HCT116 (cell line): ENCODE measurements at regions not wholly inside any gene's neighbourhood (a gene's known extent, or its start where the extent isn't known, plus 50 kb on each side); places are given as distances from the start of the nearest gene placed in this dataset.
"Not testable (repeated sequence)": the region's sequence is repeated elsewhere in the genome, so short reads cannot be mapped to it uniquely, and the experiment has no call there.

Experiments
- ATAC-seq: fragments of 200-7000 bp; cut with Tn5 transposase; 2 replicates; pipeline ENCODE4 v1.9.1; 2020; ENCODE audit warnings: mild to moderate bottlenecking, moderate library complexity
- BruUV-seq: library from RNA; stranded (reverse); fragments of 400-500 nt; replicated peaks from 2 replicates; lab custom pipeline; 2021; lab: Mats Ljungman, UMichigan
- CTCF ChIA-PET: fragments of 300-600 bp; sonication (Branson Sonifier 250); formaldehyde crosslinking; loops from one replicate; lab custom pipeline; 2021; ENCODE audit warnings: antibody characterized with exemption; lab: Charles Lee
- POLR2A ChIA-PET: fragments of 300-600, 350-600 bp; sonication (Branson Sonifier 250); formaldehyde crosslinking; loops from one replicate; lab custom pipeline; 2021; ENCODE audit warnings: antibody characterized with exemption; lab: Charles Lee
- RAD21 ChIA-PET, 2 experiments: fragments of 300-600 bp; sonication (Branson Sonifier 250); formaldehyde crosslinking; loops; one replicate each; lab custom pipeline; 2023; ENCODE audit warnings: low total read pairs in 2 of 2; ENCODE audit not compliant: uncharacterized antibody in 2 of 2, unreplicated experiment in 2 of 2, low non-redundant PET in 1 of 2; lab: Charles Lee
- DNase-seq: peaks from one replicate; pipeline ENCODE4 v3.0.0-alpha.2; 2010; ENCODE audit warnings: low read depth, low spot score
- H2AFZ ChIP-seq: fragments of 200-600 bp; shearing (Covaris generic), sonication (generic); 2 replicates; pipeline ENCODE4 v1.6.1; 2017; ENCODE audit warnings: low read depth, mixed run types, mixed read lengths, antibody characterized with exemption, low read length; ENCODE audit not compliant: poor library complexity, severe bottlenecking
- H3K27ac ChIP-seq: 2 replicates; pipeline ENCODE4 v1.5.1; 2012; ENCODE audit warnings: low read depth, low read length
- H3K27me3 ChIP-seq: fragments of 200-600 bp; sonication (generic); 2 replicates; pipeline ENCODE4 v1.6.1; 2016; ENCODE audit warnings: mixed run types, low read length, mixed read lengths; ENCODE audit not compliant: insufficient read depth
- H3K36me3 ChIP-seq, 2 experiments: fragments of 200-500 bp in 1 of 2; fragments of 200-600 bp in 1 of 2; sonication (Bioruptor generic) in 1 of 2; sonication (generic) in 1 of 2; 2 replicates each; pipeline versions ENCODE4 v1.5.1 to v1.6.1; 2014 to 2016; ENCODE audit warnings: low read length in 2 of 2, inconsistent platforms in 1 of 2, mixed read lengths in 1 of 2, mixed run types in 1 of 2; ENCODE audit not compliant: insufficient read depth in 2 of 2, control insufficient read depth in 1 of 2
- H3K4me1 ChIP-seq, 2 experiments: fragments of 200-600 bp in 1 of 2; sonication (generic) in 1 of 2; 2 replicates each; pipeline versions ENCODE4 v1.5.1 to v1.6.1; 2012 to 2017; ENCODE audit warnings: low read length in 2 of 2, inconsistent platforms in 1 of 2, mild to moderate bottlenecking in 1 of 2, mixed read lengths in 1 of 2, mixed run types in 1 of 2, moderate library complexity in 1 of 2; ENCODE audit not compliant: insufficient read depth in 2 of 2, control insufficient read depth in 1 of 2
- H3K4me2 ChIP-seq: fragments of 200-600 bp; sonication (generic); 2 replicates; pipeline ENCODE4 v1.6.1; 2017; ENCODE audit warnings: mixed run types, low read length, mixed read lengths
- H3K4me3 ChIP-seq, 2 experiments: fragments of 200-600 bp in 1 of 2; sonication (generic) in 1 of 2; replicated peaks in 1 of 2; 2 replicates each; pipeline ENCODE4 v1.5.1; 2011 to 2016; ENCODE audit warnings: low read length in 2 of 2, control low read depth in 1 of 2, low read depth in 1 of 2, mild to moderate bottlenecking in 1 of 2, mixed read lengths in 1 of 2, mixed run types in 1 of 2
- H3K79me2 ChIP-seq: fragments of 200-600 bp; sonication (generic); 2 replicates; pipeline ENCODE4 v1.6.1; 2017; ENCODE audit warnings: mild to moderate bottlenecking, mixed run types, low read length, moderate library complexity, mixed read lengths; ENCODE audit not compliant: insufficient read depth
- H3K9ac ChIP-seq: fragments of 200-600 bp; sonication (generic); 2 replicates; pipeline ENCODE4 v1.6.1; 2016; ENCODE audit warnings: low read length, mixed read lengths
- H3K9me2 ChIP-seq: fragments of 200-600 bp; sonication (generic), shearing (Covaris generic); 2 replicates; pipeline ENCODE4 v1.6.1; 2017; ENCODE audit warnings: mixed run types, mild to moderate bottlenecking, moderate library complexity; ENCODE audit not compliant: insufficient read depth
- H3K9me3 ChIP-seq, 2 experiments: fragments of 200-500 bp in 1 of 2; fragments of 200-600 bp in 1 of 2; sonication (Bioruptor generic) in 1 of 2; sonication (generic) in 1 of 2; 2 replicates each; pipeline ENCODE4 v1.6.1; 2014 to 2017; ENCODE audit warnings: low read length in 2 of 2, mixed read lengths in 2 of 2, inconsistent platforms in 1 of 2, low read depth in 1 of 2, mild to moderate bottlenecking in 1 of 2, mixed run types in 1 of 2, moderate library complexity in 1 of 2; ENCODE audit not compliant: control insufficient read depth in 1 of 2, insufficient read depth in 1 of 2
- H4K20me1 ChIP-seq: fragments of 200-600 bp; sonication (generic), shearing (Covaris generic); 2 replicates; pipeline ENCODE4 v1.6.1; 2017; ENCODE audit warnings: mixed run types, mild to moderate bottlenecking, moderate library complexity; ENCODE audit not compliant: insufficient read depth
- CBX3 ChIP-seq: IDR thresholded peaks from 2 replicates; pipeline ENCODE4 v1.6.1; 2012; ENCODE audit warnings: low read depth
- CEBPB ChIP-seq: IDR thresholded peaks from 2 replicates; pipeline ENCODE4 v1.6.1; 2012; ENCODE audit warnings: low read depth
- ELF1 ChIP-seq: IDR thresholded peaks from 2 replicates; pipeline ENCODE4 v1.6.1; 2012; ENCODE audit warnings: low read depth, borderline replicate concordance
- EZH2 ChIP-seq: fragments of 200-600 bp; sonication (generic); IDR thresholded peaks from 2 replicates; pipeline ENCODE4 v1.6.1; 2017; ENCODE audit warnings: antibody characterized with exemption, mixed run types
- EZH2phosphoT487 ChIP-seq: fragments of 200-600 bp; IDR thresholded peaks from 2 replicates; pipeline ENCODE4 v1.6.1; 2018; ENCODE audit warnings: antibody characterized with exemption, borderline replicate concordance
- FOSL1 ChIP-seq: IDR thresholded peaks from 2 replicates; pipeline ENCODE4 v1.6.1; 2012; ENCODE audit warnings: low read depth
- POLR2A ChIP-seq: IDR thresholded peaks from 2 replicates; pipeline ENCODE4 v1.7.0; 2011; ENCODE audit warnings: borderline replicate concordance; ENCODE audit not compliant: insufficient read depth, insufficient read length; ENCODE audit errors: extremely low read depth
- SIN3A ChIP-seq: IDR thresholded peaks from 2 replicates; pipeline ENCODE4 v1.6.1; 2012; ENCODE audit warnings: low read depth
- YY1 ChIP-seq: IDR thresholded peaks from 2 replicates; pipeline ENCODE4 v1.6.1; 2011; ENCODE audit warnings: low read length, low read depth, moderate library complexity, mild to moderate bottlenecking; ENCODE audit not compliant: insufficient replicate concordance; ENCODE audit errors: extremely low read depth
- ZFX ChIP-seq: fragments of 450-650 bp; IDR thresholded peaks from 2 replicates; pipeline ENCODE4 v1.6.1; 2017
- ZNF274 ChIP-seq: fragments of 200-500 bp; sonication (Bioruptor generic); IDR thresholded peaks from 2 replicates; pipeline ENCODE4 v1.6.1; 2014; ENCODE audit warnings: mild to moderate bottlenecking, low read depth, low read length, inconsistent platforms
- intact Hi-C: fragments of 100-400 bp; cut with micrococcal nuclease; formaldehyde crosslinking; loops from 2 replicates; pipeline ENCODE4 v1.10.0; 2022
- TF ChIP-seq, protein P1 (sequence below): IDR thresholded peaks from 2 replicates; pipeline ENCODE4 v1.6.1; 2012; ENCODE audit warnings: low read depth
- TF ChIP-seq, protein P2 (sequence below), 3 experiments: fragments of 200-600 bp in 1 of 3; sonication (generic) in 1 of 3; IDR thresholded peaks in 2 of 3; conservative IDR thresholded peaks in 1 of 3; 2 replicates each; pipeline ENCODE4 v1.5.1; 2012 to 2017; ENCODE audit warnings: low read depth in 2 of 3, low read length in 2 of 3, antibody characterized with exemption in 1 of 3, borderline replicate concordance in 1 of 3, control low read depth in 1 of 3, mild to moderate bottlenecking in 1 of 3, mixed read lengths in 1 of 3, mixed run types in 1 of 3, moderate library complexity in 1 of 3; ENCODE audit not compliant: insufficient read depth in 1 of 3
- TF ChIP-seq, protein P3 (sequence below): IDR thresholded peaks from 2 replicates; pipeline ENCODE4 v1.6.1; 2012
- TF ChIP-seq, protein P4 (sequence below): IDR thresholded peaks from 2 replicates; pipeline ENCODE4 v1.6.1; 2012

DNA sequence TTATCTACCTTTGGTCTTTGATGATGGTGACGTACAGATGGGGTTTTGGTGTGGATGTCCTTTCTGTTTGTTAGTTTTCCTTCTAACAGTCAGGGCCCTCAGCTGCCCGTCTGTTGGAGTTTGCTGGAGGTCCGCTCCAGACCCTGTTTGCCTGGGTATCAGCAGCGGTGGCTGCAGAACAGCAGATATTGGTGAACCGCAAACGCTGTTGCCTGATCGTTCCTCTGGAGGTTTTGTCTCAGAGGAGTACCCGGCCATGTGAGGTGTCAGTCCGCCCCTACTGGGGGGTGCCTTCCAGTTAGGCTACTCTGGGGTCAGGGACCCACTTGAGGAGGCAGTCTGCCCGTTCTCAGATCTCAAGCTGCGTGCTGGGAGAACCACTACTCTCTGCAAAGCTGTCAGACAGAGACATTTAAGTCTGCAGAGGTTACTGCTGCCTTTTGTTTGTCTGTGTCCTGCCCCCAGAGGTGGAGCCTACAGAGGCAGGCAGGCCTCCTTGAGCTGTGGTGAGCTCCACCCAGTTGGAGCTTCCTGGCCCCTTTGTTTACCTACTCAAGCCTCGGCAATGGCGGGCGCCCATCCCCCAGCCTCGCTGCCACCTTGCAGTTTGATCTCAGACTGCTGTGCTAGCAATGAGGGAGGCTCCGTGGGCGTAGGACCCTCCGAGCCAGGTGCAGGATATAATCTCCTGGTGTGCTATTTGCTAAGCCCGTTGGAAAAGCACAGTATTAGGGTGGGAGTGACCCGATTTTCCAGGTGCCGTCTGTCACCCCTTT is 68.5 kb upstream of the ECI2 start:
- H2AFZ ChIP-seq, H3K4me3 ChIP-seq, intact Hi-C loops, H3K36me3 ChIP-seq, H3K4me1 ChIP-seq, ATAC-seq, H3K9me3 ChIP-seq, H3K9me2 ChIP-seq, RAD21 ChIA-PET, DNase-seq, H3K27ac ChIP-seq, H3K27me3 ChIP-seq, H3K4me2 ChIP-seq, H3K9ac ChIP-seq, POLR2A ChIA-PET, H4K20me1 ChIP-seq, CTCF ChIA-PET, H3K79me2 ChIP-seq, BruUV-seq: not testable (repeated sequence)

DNA sequence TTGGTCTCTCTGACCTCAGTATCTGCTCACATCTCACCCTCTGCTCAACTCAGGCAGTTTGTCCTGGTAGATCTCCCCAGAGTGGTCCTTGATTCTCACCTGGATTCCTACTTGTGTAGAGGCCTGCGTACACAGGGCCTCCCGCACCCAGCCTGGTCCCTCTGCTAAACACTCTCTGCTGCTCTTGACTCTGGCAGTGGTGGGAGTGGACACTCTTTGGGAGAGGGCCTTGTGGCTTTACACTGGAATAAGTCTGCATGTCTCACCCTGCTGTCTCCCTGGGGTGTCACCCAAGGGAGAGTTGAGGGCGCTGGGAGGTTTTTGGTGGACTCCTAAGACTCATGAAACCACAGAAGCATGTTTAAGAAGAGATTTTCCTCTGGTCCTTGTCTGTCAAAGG is 57.3 kb upstream of the ECI2 start:
- no peak overlapping the region for H3K4me3 ChIP-seq
- no peak overlapping the region for H2AFZ ChIP-seq
- H3K79me2 ChIP-seq = no peaks in the 10 kb centered on the region
- ChIA-PET CTCF (no interaction called here), POLR2A (no interaction called here), RAD21 (no interaction called here)
- H3K9me2 ChIP-seq = no peaks in the 10 kb centered on the region
- H3K4me2 ChIP-seq = no peak overlapping the region
- no TSS peak for BruUV-seq
- intact Hi-C loops = no loop called here
- H3K27ac ChIP-seq = no peak overlapping the region
- no peaks in the 10 kb centered on the region for H3K9me3 ChIP-seq
- H4K20me1 ChIP-seq = no peaks in the 10 kb centered on the region
- ATAC-seq = no peak
- no peaks in the 10 kb centered on the region for H3K27me3 ChIP-seq
- no peak overlapping the region for H3K9ac ChIP-seq
- no peaks in the 10 kb centered on the region for H3K4me1 ChIP-seq
- no peaks in the 10 kb centered on the region for H3K36me3 ChIP-seq
- DNase-seq = no peak
- TF ChIP-seq, protein P1, sequence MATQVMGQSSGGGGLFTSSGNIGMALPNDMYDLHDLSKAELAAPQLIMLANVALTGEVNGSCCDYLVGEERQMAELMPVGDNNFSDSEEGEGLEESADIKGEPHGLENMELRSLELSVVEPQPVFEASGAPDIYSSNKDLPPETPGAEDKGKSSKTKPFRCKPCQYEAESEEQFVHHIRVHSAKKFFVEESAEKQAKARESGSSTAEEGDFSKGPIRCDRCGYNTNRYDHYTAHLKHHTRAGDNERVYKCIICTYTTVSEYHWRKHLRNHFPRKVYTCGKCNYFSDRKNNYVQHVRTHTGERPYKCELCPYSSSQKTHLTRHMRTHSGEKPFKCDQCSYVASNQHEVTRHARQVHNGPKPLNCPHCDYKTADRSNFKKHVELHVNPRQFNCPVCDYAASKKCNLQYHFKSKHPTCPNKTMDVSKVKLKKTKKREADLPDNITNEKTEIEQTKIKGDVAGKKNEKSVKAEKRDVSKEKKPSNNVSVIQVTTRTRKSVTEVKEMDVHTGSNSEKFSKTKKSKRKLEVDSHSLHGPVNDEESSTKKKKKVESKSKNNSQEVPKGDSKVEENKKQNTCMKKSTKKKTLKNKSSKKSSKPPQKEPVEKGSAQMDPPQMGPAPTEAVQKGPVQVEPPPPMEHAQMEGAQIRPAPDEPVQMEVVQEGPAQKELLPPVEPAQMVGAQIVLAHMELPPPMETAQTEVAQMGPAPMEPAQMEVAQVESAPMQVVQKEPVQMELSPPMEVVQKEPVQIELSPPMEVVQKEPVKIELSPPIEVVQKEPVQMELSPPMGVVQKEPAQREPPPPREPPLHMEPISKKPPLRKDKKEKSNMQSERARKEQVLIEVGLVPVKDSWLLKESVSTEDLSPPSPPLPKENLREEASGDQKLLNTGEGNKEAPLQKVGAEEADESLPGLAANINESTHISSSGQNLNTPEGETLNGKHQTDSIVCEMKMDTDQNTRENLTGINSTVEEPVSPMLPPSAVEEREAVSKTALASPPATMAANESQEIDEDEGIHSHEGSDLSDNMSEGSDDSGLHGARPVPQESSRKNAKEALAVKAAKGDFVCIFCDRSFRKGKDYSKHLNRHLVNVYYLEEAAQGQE = no peak
- TF ChIP-seq, protein P2, sequence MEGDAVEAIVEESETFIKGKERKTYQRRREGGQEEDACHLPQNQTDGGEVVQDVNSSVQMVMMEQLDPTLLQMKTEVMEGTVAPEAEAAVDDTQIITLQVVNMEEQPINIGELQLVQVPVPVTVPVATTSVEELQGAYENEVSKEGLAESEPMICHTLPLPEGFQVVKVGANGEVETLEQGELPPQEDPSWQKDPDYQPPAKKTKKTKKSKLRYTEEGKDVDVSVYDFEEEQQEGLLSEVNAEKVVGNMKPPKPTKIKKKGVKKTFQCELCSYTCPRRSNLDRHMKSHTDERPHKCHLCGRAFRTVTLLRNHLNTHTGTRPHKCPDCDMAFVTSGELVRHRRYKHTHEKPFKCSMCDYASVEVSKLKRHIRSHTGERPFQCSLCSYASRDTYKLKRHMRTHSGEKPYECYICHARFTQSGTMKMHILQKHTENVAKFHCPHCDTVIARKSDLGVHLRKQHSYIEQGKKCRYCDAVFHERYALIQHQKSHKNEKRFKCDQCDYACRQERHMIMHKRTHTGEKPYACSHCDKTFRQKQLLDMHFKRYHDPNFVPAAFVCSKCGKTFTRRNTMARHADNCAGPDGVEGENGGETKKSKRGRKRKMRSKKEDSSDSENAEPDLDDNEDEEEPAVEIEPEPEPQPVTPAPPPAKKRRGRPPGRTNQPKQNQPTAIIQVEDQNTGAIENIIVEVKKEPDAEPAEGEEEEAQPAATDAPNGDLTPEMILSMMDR (IDR thresholded peaks at IDR 0.05 in 2 of 3, conservative IDR thresholded peaks at IDR 0.05 in 1 of 3; ENCODE audit: borderline replicate concordance in 1 of 3, insufficient read depth in 1 of 3, low read depth in 2 of 3, low read length in 2 of 3) = no peak
- TF ChIP-seq ZNF274 (no peak), ELF1 (no peak), POLR2A (no peak), EZH2phosphoT487 (no peak), CBX3 (no peak), YY1 (no peak), CEBPB (no peak), FOSL1 (no peak), ZFX (no peak), EZH2 (no peak), SIN3A (no peak)
- TF ChIP-seq, protein P3, sequence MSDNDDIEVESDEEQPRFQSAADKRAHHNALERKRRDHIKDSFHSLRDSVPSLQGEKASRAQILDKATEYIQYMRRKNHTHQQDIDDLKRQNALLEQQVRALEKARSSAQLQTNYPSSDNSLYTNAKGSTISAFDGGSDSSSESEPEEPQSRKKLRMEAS = no peak
- TF ChIP-seq, protein P4, sequence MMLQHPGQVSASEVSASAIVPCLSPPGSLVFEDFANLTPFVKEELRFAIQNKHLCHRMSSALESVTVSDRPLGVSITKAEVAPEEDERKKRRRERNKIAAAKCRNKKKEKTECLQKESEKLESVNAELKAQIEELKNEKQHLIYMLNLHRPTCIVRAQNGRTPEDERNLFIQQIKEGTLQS = no peak
